ENCODE measurements at regions not wholly inside any gene's neighbourhood (a gene's known extent, or its start where the extent isn't known, plus 50 kb on each side); places are given as distances from the start of the nearest gene placed in this dataset.

DNA sequence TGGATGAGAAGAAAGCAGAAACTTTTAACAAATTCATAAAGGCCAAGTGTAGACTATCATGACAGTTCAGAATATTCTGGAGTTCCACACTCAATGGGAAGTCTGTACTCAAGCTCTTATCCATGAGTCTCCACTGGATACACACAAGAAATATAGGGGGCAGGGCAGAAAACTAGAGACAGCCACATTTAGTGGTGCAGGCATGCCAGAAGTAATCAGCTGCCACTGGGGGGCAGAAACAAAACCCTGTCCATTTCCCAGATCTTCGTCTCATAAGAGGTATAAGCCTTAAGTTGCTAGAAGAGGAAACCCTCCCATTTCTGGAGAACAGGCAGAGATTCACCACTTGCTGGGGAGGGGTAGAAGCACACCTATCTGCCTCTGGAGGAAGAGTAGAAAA, 166.8 kb upstream of the GALNT2 start:
- TF ChIP-seq JUND (IDR thresholded peaks at IDR 0.05) (no peak), SP1 (IDR thresholded peaks at IDR 0.05) (no peak), YY1 (IDR thresholded peaks at IDR 0.05) (no peak), HNF4G (IDR thresholded peaks at IDR 0.05) (no peak), HNF4A (conservative IDR thresholded peaks at IDR 0.05) (no peak), TAF1 (conservative IDR thresholded peaks at IDR 0.05) (no peak)
- TF ChIP-seq, protein P1, sequence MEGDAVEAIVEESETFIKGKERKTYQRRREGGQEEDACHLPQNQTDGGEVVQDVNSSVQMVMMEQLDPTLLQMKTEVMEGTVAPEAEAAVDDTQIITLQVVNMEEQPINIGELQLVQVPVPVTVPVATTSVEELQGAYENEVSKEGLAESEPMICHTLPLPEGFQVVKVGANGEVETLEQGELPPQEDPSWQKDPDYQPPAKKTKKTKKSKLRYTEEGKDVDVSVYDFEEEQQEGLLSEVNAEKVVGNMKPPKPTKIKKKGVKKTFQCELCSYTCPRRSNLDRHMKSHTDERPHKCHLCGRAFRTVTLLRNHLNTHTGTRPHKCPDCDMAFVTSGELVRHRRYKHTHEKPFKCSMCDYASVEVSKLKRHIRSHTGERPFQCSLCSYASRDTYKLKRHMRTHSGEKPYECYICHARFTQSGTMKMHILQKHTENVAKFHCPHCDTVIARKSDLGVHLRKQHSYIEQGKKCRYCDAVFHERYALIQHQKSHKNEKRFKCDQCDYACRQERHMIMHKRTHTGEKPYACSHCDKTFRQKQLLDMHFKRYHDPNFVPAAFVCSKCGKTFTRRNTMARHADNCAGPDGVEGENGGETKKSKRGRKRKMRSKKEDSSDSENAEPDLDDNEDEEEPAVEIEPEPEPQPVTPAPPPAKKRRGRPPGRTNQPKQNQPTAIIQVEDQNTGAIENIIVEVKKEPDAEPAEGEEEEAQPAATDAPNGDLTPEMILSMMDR (IDR thresholded peaks at IDR 0.05; ENCODE audit: low read depth, low read length, missing input control) = no peak
- TF ChIP-seq, protein P2, sequence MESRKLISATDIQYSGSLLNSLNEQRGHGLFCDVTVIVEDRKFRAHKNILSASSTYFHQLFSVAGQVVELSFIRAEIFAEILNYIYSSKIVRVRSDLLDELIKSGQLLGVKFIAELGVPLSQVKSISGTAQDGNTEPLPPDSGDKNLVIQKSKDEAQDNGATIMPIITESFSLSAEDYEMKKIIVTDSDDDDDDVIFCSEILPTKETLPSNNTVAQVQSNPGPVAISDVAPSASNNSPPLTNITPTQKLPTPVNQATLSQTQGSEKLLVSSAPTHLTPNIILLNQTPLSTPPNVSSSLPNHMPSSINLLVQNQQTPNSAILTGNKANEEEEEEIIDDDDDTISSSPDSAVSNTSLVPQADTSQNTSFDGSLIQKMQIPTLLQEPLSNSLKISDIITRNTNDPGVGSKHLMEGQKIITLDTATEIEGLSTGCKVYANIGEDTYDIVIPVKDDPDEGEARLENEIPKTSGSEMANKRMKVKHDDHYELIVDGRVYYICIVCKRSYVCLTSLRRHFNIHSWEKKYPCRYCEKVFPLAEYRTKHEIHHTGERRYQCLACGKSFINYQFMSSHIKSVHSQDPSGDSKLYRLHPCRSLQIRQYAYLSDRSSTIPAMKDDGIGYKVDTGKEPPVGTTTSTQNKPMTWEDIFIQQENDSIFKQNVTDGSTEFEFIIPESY (IDR thresholded peaks at IDR 0.05) = no peak
- TF ChIP-seq, protein P3, sequence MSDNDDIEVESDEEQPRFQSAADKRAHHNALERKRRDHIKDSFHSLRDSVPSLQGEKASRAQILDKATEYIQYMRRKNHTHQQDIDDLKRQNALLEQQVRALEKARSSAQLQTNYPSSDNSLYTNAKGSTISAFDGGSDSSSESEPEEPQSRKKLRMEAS (IDR thresholded peaks at IDR 0.05) = no peak
- TF ChIP-seq, protein P4, sequence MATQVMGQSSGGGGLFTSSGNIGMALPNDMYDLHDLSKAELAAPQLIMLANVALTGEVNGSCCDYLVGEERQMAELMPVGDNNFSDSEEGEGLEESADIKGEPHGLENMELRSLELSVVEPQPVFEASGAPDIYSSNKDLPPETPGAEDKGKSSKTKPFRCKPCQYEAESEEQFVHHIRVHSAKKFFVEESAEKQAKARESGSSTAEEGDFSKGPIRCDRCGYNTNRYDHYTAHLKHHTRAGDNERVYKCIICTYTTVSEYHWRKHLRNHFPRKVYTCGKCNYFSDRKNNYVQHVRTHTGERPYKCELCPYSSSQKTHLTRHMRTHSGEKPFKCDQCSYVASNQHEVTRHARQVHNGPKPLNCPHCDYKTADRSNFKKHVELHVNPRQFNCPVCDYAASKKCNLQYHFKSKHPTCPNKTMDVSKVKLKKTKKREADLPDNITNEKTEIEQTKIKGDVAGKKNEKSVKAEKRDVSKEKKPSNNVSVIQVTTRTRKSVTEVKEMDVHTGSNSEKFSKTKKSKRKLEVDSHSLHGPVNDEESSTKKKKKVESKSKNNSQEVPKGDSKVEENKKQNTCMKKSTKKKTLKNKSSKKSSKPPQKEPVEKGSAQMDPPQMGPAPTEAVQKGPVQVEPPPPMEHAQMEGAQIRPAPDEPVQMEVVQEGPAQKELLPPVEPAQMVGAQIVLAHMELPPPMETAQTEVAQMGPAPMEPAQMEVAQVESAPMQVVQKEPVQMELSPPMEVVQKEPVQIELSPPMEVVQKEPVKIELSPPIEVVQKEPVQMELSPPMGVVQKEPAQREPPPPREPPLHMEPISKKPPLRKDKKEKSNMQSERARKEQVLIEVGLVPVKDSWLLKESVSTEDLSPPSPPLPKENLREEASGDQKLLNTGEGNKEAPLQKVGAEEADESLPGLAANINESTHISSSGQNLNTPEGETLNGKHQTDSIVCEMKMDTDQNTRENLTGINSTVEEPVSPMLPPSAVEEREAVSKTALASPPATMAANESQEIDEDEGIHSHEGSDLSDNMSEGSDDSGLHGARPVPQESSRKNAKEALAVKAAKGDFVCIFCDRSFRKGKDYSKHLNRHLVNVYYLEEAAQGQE (IDR thresholded peaks at IDR 0.05) = no peak

All from liver (tissue), 3 donors.